A549 (cell line): ENCODE measurements at regions not wholly inside any gene's neighbourhood (a gene's known extent, or its start where the extent isn't known, plus 50 kb on each side); places are given as distances from the start of the nearest gene placed in this dataset.

Source experiments
- ATAC-seq, 2 experiments: fragments of 200-7000 bp in 1 of 2; fragments of >200 bp in 1 of 2; cut with Nextera tagmentation in 1 of 2; cut with Tn5 transposase in 1 of 2; 3 replicates each; pipeline versions ENCODE4 v1.8.0 to v1.9.1; 2018 to 2020; ENCODE audit warnings: mild to moderate bottlenecking in 1 of 2, moderate library complexity in 1 of 2
- CTCF ChIA-PET: fragments of 300-600 bp; sonication (Branson Sonifier 250); formaldehyde crosslinking; extraction: SDS; loops from one replicate; lab custom pipeline; 2021; ENCODE audit warnings: antibody characterized with exemption, inconsistent platforms; lab: Yijun Ruan, JAX
- POLR2A ChIA-PET: fragments of 350-600 bp; formaldehyde crosslinking; extraction: SDS; loops from one replicate; lab custom pipeline; 2021; ENCODE audit warnings: antibody characterized with exemption, inconsistent platforms; lab: Yijun Ruan, JAX
- DNase-seq, 2 experiments: peaks; one replicate each; pipeline versions ENCODE4 v3.0.0 to v3.0.0-alpha.2; 2011 to 2016; ENCODE audit warnings: low read depth in 1 of 2, low spot score in 1 of 2
- FAIRE-seq: peaks from 2 replicates; lab custom pipeline; 2011; peaks lifted over from hg19 to GRCh38; lab: Jason Lieb, UNC
- H3K27ac ChIP-seq, 2 experiments: fragments of >200 bp; sonication (Bioruptor Twin); formaldehyde crosslinking; 3 replicates each; pipeline ENCODE4 v1.5.1; 2016 to 2017
- H3K4me1 ChIP-seq: fragments of >200 bp; sonication (Bioruptor Twin); formaldehyde crosslinking; 3 replicates; pipeline ENCODE4 v1.6.1; 2016
- H3K4me2 ChIP-seq: fragments of >200 bp; sonication (Bioruptor Twin); formaldehyde crosslinking; 3 replicates; pipeline ENCODE4 v1.6.1; 2016
- H3K4me3 ChIP-seq: fragments of >200 bp; sonication (Bioruptor Twin); formaldehyde crosslinking; 3 replicates; pipeline ENCODE4 v1.5.1; 2016
- H3K9me3 ChIP-seq: fragments of >200 bp; sonication (Bioruptor Twin); formaldehyde crosslinking; 3 replicates; pipeline ENCODE4 v1.6.1; 2016
- BHLHE40 ChIP-seq: IDR thresholded peaks from 2 replicates; pipeline ENCODE4 v1.6.1; 2012; ENCODE audit warnings: low read depth, low read length, inconsistent platforms
- CHD4 ChIP-seq: fragments of 200-600 bp; sonication (generic); IDR thresholded peaks from 2 replicates; pipeline ENCODE4 v1.6.1; 2016; ENCODE audit warnings: antibody characterized with exemption, mild to moderate bottlenecking, borderline replicate concordance
- E2F6 ChIP-seq: IDR thresholded peaks from 2 replicates; pipeline ENCODE4 v1.6.1; 2012; ENCODE audit warnings: low read depth, borderline replicate concordance
- ELK1 ChIP-seq: fragments of 150-350 bp; IDR thresholded peaks from 2 replicates; pipeline ENCODE4 v1.6.1; 2014; ENCODE audit warnings: low read depth, mild to moderate bottlenecking, low read length
- FOSB ChIP-seq: fragments of 250-450 bp; sonication (Bioruptor Pico); IDR thresholded peaks from 2 replicates; pipeline ENCODE4 v1.5.0; 2020; ENCODE audit warnings: mild to moderate bottlenecking, moderate library complexity
- FOSL2 ChIP-seq, 2 experiments: fragments of 450-650 bp in 1 of 2; fragments of >200 bp in 1 of 2; sonication (Bioruptor Twin) in 1 of 2; formaldehyde crosslinking; IDR thresholded peaks; 2 replicates each; pipeline versions ENCODE4 v1.5.0 to v1.6.1; 2016 to 2020; ENCODE audit warnings: mild to moderate bottlenecking in 1 of 2, moderate library complexity in 1 of 2
- FOXS1 ChIP-seq: fragments of 250-450 bp; sonication (Bioruptor Pico); IDR thresholded peaks from 2 replicates; pipeline ENCODE4 v1.5.0; 2020; ENCODE audit warnings: mild to moderate bottlenecking, moderate library complexity
- HMGXB4 ChIP-seq: fragments of 250-450 bp; sonication (Bioruptor Pico); IDR thresholded peaks from 2 replicates; pipeline ENCODE4 v1.5.0; 2021; ENCODE audit warnings: mild to moderate bottlenecking, moderate library complexity, borderline replicate concordance
- MAX ChIP-seq: IDR thresholded peaks from 2 replicates; pipeline ENCODE4 v1.6.1; 2012
- MYC ChIP-seq: IDR thresholded peaks from 2 replicates; pipeline ENCODE4 v1.6.1; 2012; ENCODE audit warnings: mild to moderate bottlenecking, inconsistent platforms, low read length, improper control_type of control experiment, borderline replicate concordance
- NFE2L2 ChIP-seq: fragments of 150-350 bp; conservative IDR thresholded peaks from 2 replicates; pipeline ENCODE4 v1.6.1; 2014; ENCODE audit warnings: low read length
- NPAS2 ChIP-seq: fragments of 250-450 bp; sonication (Bioruptor Pico); IDR thresholded peaks from 2 replicates; pipeline ENCODE4 v1.8.0; 2022; ENCODE audit warnings: mild to moderate bottlenecking, moderate library complexity, borderline replicate concordance
- NR3C1 ChIP-seq: fragments of >200 bp; sonication (Bioruptor Twin); formaldehyde crosslinking; IDR thresholded peaks from 3 replicates; pipeline ENCODE4 v1.6.1; 2017
- PHF8 ChIP-seq: fragments of 200-600 bp; sonication (generic); IDR thresholded peaks from 2 replicates; pipeline ENCODE4 v1.6.1; 2016; ENCODE audit warnings: low read depth, mild to moderate bottlenecking, antibody characterized with exemption, moderate library complexity, borderline replicate concordance
- POLR2AphosphoS2 ChIP-seq: conservative IDR thresholded peaks from 2 replicates; pipeline ENCODE4 v1.6.1; 2012; ENCODE audit warnings: low read length, improper control_type of control experiment, inconsistent platforms
- RAD21 ChIP-seq, 2 experiments: fragments of >200 bp in 1 of 2; sonication (Bioruptor Twin) in 1 of 2; formaldehyde crosslinking in 1 of 2; IDR thresholded peaks in 1 of 2; conservative IDR thresholded peaks in 1 of 2; 2 replicates in 1 of 2; 3 replicates in 1 of 2; pipeline ENCODE4 v1.6.1; 2012 to 2018; ENCODE audit warnings: inconsistent platforms in 1 of 2
- RFX5 ChIP-seq: fragments of 450-650 bp; IDR thresholded peaks from 2 replicates; pipeline ENCODE4 v1.7.1; 2014; ENCODE audit warnings: antibody characterized with exemption, mild to moderate bottlenecking, moderate library complexity
- TFCP2L1 ChIP-seq: fragments of 250-450 bp; sonication (Bioruptor Pico); IDR thresholded peaks from 2 replicates; pipeline ENCODE4 v1.5.0; 2021; ENCODE audit warnings: mild to moderate bottlenecking
- TP53 ChIP-seq: fragments of 250-450 bp; sonication (Bioruptor Pico); IDR thresholded peaks from 2 replicates; pipeline ENCODE4 v1.5.0; 2021; ENCODE audit warnings: mild to moderate bottlenecking, moderate library complexity
- USF2 ChIP-seq: fragments of 450-650 bp; IDR thresholded peaks from 2 replicates; pipeline ENCODE4 v1.6.1; 2014; ENCODE audit warnings: antibody characterized with exemption
- ZC3H11A ChIP-seq: fragments of 450-650 bp; IDR thresholded peaks from 2 replicates; pipeline ENCODE4 v1.6.1; 2014; ENCODE audit warnings: antibody characterized with exemption, mild to moderate bottlenecking
- WGBS: methylation state at CpG from one replicate; pipeline ENCODE4 v1.1.6; 2017; ENCODE audit errors: missing lambda C conversion rate; 5-methylcytosine and 5-hydroxymethylcytosine counted together

- ATAC-seq, result no peak
- no peak overlapping the region for H3K27ac ChIP-seq
- DNase-seq, result no peak
- no peaks in the 10 kb centered on the region for H3K9me3 ChIP-seq
- no peak for FAIRE-seq
- TF ChIP-seq TP53 (CRISPR knock-in tag), result no peak
- TF ChIP-seq RFX5, result no peak
- TF ChIP-seq FOSB, result no peak
- no peak for TF ChIP-seq NFE2L2
- no peak for TF ChIP-seq HMGXB4 (CRISPR knock-in tag)
- TF ChIP-seq RAD21 (conservative IDR thresholded peaks at IDR 0.05 in 1 of 2, IDR thresholded peaks at IDR 0.05 in 1 of 2), result no peak
- TF ChIP-seq CHD4, result no peak
- no peak for TF ChIP-seq NR3C1
- no peak for TF ChIP-seq E2F6
- TF ChIP-seq POLR2AphosphoS2, result no peak
- no peak for TF ChIP-seq TFCP2L1 (CRISPR knock-in tag)
- no peak for TF ChIP-seq USF2
- no peak for TF ChIP-seq FOXS1 (CRISPR knock-in tag)
- no peak for TF ChIP-seq FOSL2 (IDR thresholded peaks at IDR 0.05)
- no peak for TF ChIP-seq FOSL2 (CRISPR knock-in tag; IDR thresholded peaks at IDR 0.05)
- no peak for TF ChIP-seq PHF8
- no peak for TF ChIP-seq BHLHE40
- TF ChIP-seq MAX, result no peak
- TF ChIP-seq MYC, result no peak
- no peak for TF ChIP-seq NPAS2
- TF ChIP-seq, all 56 proteins: peak for 0
- H3K4me3 ChIP-seq, result no peak overlapping the region
- 0% methylated on average over 2 of the region's 2 CpGs for WGBS
- no peaks in the 10 kb centered on the region for H3K4me1 ChIP-seq
- POLR2A ChIA-PET, result no interaction called here
- H3K4me2 ChIP-seq, result no peak overlapping the region
- CTCF ChIA-PET, result no interaction called here
Measured at GRCh38 chr11:111155021-111155420, 90.5 kb upstream of the POU2AF2 start.

- no peak for ATAC-seq
- TF ChIP-seq PHF8 (no peak), MYC (no peak), ZC3H11A (no peak), NPAS2 (no peak), NFE2L2 (no peak), ELK1 (no peak), CHD4 (no peak)
- POLR2A ChIA-PET, result no interaction called here
Measured at GRCh38 chr11:111153194-111153593, 92.3 kb upstream of the POU2AF2 start.

More at GRCh38 chr11:111153194-111153593, 92.3 kb upstream of the POU2AF2 start:
- no peak overlapping the region for H3K4me2 ChIP-seq
- FAIRE-seq (no peak), DNase-seq (no peak)
- H3K27ac ChIP-seq, result no peak overlapping the region
- CTCF ChIA-PET, result no interaction called here
- H3K4me1 ChIP-seq, result no peaks in the 10 kb centered on the region
- 61% methylated on average over 2 of the region's 2 CpGs for WGBS
- H3K4me3 ChIP-seq, result no peak overlapping the region
- no peaks in the 10 kb centered on the region for H3K9me3 ChIP-seq
